Immature natural killer cell (primary cell): ENCODE measurements at regions not wholly inside any gene's neighbourhood (a gene's known extent, or its start where the extent isn't known, plus 50 kb on each side); places are given as distances from the start of the nearest gene placed in this dataset.
A peak's percentile ranks its signal among the peaks of the same experiment; 100 is the strongest.

Experiments used
- DNase-seq, 3 donors: peaks; one replicate each; pipeline ENCODE4 v3.0.0; 2022; ENCODE audit warnings: mixed read lengths in 1 of 3
- H3K27ac Mint-ChIP-seq, 6 donors: one replicate each; pipeline ENCODE4 v1.8.0; 2020; ENCODE audit warnings: mixed read lengths in 6 of 6, mild to moderate bottlenecking in 5 of 6, inconsistent platforms in 4 of 6, moderate library complexity in 3 of 6
- H3K27me3 Mint-ChIP-seq, 3 donors: one replicate each; pipeline ENCODE4 v1.8.0; 2020 to 2021; ENCODE audit warnings: low read depth in 3 of 3, mild to moderate bottlenecking in 3 of 3, mixed read lengths in 3 of 3, moderate library complexity in 3 of 3, inconsistent platforms in 1 of 3
- H3K36me3 Mint-ChIP-seq, 3 donors: one replicate each; pipeline ENCODE4 v1.8.0; 2020; ENCODE audit warnings: mixed read lengths in 3 of 3, inconsistent platforms in 2 of 3, mild to moderate bottlenecking in 2 of 3
- H3K4me1 Mint-ChIP-seq, 2 donors: one replicate each; pipeline ENCODE4 v1.8.0; 2020; ENCODE audit warnings: inconsistent platforms in 2 of 2, mild to moderate bottlenecking in 2 of 2, mixed read lengths in 2 of 2, moderate library complexity in 1 of 2
- H3K4me3 Mint-ChIP-seq, 5 donors: one replicate each; pipeline ENCODE4 v1.8.0; 2020; ENCODE audit warnings: mild to moderate bottlenecking in 5 of 5, mixed read lengths in 5 of 5, inconsistent platforms in 3 of 5, moderate library complexity in 3 of 5
- H3K9me3 Mint-ChIP-seq, 6 donors: one replicate each; pipeline ENCODE4 v1.8.0; 2020; ENCODE audit warnings: mild to moderate bottlenecking in 6 of 6, mixed read lengths in 6 of 6, inconsistent platforms in 4 of 6, moderate library complexity in 3 of 6

DNA sequence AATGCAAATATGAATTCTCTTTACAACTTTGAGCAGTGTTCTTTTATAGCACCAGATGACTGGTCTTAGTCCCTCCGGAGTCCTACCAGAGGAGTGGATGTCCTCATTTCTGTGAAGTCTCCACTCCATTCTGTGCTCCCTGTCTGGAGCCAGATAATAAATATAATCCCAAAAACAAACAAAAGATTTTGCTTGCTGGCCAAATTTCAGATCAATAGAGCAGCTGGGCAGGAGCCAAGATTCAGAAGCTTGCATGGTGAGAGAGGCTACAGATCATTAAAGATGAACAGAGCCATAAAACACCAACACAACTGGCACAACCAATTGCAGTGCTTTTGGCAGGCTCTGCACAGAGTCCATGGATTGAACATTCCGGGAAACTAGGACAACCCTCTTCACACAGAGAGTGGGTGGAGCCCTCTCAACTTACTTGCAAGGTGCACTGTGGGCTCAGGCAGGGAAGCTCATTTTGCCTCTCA is 231.5 kb upstream of the SNX7 start:
- Mint-ChIP-seq H3K27me3 (peaks cover 0 to 1% (median 0%) of the 10 kb centered on the region in 3 donors), H3K36me3 (peaks cover 0 to 3% (median 0%) of the 10 kb centered on the region in 3 donors), H3K4me1 (no peaks in the 10 kb centered on the region), H3K4me3 (no peak overlapping the region), H3K27ac (no peak overlapping the region), H3K9me3 (peaks cover 0 to 4% (median 0%) of the 10 kb centered on the region in 6 donors)
- no peak for DNase-seq

DNA sequence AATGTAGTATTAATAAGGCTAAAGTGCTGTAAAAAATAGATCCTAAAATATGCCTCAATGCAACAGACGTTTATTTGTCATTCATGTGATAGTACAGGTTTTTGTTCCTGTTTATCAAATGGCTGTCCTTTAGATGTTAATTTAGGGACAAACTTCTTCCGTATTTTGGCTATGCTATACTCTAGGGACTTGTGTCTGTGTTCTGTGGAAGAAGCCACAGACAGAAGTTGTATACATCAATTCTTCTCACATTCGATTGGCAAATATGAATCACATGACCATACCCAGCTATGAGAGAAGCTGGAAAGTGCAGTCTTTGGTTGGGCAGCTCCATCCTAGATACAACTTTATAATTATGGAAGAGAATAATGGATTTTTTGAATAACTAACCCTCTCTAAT is 232.7 kb upstream of the SNX7 start:
- H3K36me3 Mint-ChIP-seq, result peaks cover 0 to 8% (median 0%) of the 10 kb centered on the region in 3 donors

DNA sequence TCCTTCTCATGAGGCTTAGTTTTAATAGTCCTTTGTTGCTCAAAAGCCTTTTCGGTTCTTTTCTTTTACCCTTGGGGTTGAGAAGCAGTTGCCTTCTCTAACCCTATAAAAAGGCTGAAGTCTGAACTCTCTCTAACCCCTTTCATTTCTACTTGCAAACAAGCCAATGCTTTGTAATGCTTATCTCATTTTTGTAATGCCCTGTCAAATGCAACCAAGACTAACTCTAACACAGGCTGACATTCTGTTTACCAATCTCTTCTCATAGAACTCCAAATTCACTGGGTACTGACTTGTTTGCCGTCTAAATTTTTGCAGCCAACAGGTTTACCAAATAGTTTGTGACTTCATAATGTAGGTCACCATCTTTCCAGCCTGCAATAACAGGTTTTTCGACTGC is 233.9 kb upstream of the SNX7 start:
- DNase-seq, result no peak
- H3K9me3 Mint-ChIP-seq, result peaks cover 0 to 4% (median 0%) of the 10 kb centered on the region in 6 donors
- peaks cover 0 to 8% (median 0%) of the 10 kb centered on the region in 3 donors for H3K36me3 Mint-ChIP-seq
- peaks cover 0 to 1% (median 0%) of the 10 kb centered on the region in 3 donors for H3K27me3 Mint-ChIP-seq
- no peaks in the 10 kb centered on the region for H3K4me1 Mint-ChIP-seq
- no peak overlapping the region for H3K27ac Mint-ChIP-seq
- no peak overlapping the region for H3K4me3 Mint-ChIP-seq

More for the DNA sequence above, 232.7 kb upstream of the SNX7 start:
- Mint-ChIP-seq H3K4me3 (no peak overlapping the region), H3K4me1 (no peaks in the 10 kb centered on the region), H3K27me3 (peaks cover 0 to 1% (median 0%) of the 10 kb centered on the region in 3 donors), H3K9me3 (peaks cover 0 to 4% (median 0%) of the 10 kb centered on the region in 6 donors), H3K27ac (no peak overlapping the region)
- no peak for DNase-seq

DNA sequence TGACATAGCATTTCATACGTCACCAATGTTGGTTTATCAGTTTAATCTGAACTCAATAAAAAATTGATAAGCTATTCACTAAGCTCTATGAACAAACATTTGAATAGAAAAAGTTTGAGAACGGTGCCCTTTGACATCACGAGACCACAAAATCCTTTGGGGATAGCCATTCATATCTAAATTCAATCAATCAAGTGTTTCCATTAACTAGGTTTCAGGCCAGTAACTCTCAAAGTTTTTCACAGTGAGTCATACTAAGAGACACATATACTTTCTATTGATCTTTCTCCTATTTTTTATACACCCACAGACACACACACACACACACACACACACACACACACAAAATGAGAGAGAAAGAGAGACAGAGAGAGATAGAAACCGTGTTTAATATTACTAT is 235.4 kb upstream of the SNX7 start:
- H3K9me3 Mint-ChIP-seq, result peaks cover 0 to 4% (median 0%) of the 10 kb centered on the region in 6 donors
- DNase-seq, result no peak
- H3K27me3 Mint-ChIP-seq, result peaks cover 0 to 1% (median 0%) of the 10 kb centered on the region in 3 donors
- H3K27ac Mint-ChIP-seq, result no peak overlapping the region
- H3K36me3 Mint-ChIP-seq, result peaks cover 0 to 8% (median 0%) of the 10 kb centered on the region in 3 donors
- H3K4me1 Mint-ChIP-seq, result no peaks in the 10 kb centered on the region
- no peak overlapping the region for H3K4me3 Mint-ChIP-seq

DNA sequence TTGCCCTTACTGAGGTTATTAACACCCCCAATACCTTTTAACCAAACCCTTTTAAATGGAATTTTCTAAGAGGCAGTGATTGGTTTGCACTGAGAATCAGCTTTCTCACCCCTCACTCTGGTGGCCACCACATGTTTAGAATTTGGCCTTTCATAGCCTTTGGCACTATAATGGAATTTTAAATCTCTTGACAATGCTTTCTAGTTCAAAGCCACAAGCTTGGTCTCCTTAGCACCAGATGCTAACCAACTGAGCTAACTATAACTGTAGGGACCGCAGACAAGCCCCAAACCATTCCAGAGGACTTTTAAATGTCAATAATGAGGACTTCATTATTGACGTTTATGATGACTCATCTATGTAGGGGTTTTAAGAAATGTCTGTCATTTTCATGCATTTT is 238.7 kb upstream of the SNX7 start:
- Mint-ChIP-seq H3K9me3 (no peaks in the 10 kb centered on the region), H3K4me1 (no peaks in the 10 kb centered on the region), H3K27me3 (peaks cover 0 to 2% (median 1%) of the 10 kb centered on the region in 3 donors), H3K36me3 (peaks cover 0 to 8% (median 0%) of the 10 kb centered on the region in 3 donors), H3K27ac (no peak overlapping the region), H3K4me3 (no peak overlapping the region)
- DNase-seq, result no peak

DNA sequence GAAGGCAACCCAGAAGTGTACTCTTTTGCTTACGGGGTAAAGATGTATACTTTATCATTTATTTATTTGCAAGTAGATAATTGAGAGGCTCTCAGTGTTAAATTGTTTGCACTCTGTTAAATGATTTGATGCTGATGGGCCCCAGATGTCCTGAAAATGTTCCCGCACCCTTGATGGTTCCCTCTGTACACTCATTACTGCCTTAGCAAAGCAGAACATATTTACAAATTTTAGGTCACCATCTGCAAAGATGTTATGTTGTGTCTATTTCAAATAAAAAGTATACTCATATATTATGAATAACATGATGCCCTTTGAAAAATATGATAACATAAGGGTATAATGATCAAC is 240.5 kb upstream of the SNX7 start:
- no peak overlapping the region for H3K4me3 Mint-ChIP-seq
- peaks cover 0 to 4% (median 0%) of the 10 kb centered on the region in 3 donors for H3K36me3 Mint-ChIP-seq
- no peaks in the 10 kb centered on the region for H3K9me3 Mint-ChIP-seq
- no peak for DNase-seq
- no peak overlapping the region for H3K27ac Mint-ChIP-seq
- H3K27me3 Mint-ChIP-seq, result peaks cover 0 to 2% (median 0%) of the 10 kb centered on the region in 3 donors
- no peaks in the 10 kb centered on the region for H3K4me1 Mint-ChIP-seq

DNA sequence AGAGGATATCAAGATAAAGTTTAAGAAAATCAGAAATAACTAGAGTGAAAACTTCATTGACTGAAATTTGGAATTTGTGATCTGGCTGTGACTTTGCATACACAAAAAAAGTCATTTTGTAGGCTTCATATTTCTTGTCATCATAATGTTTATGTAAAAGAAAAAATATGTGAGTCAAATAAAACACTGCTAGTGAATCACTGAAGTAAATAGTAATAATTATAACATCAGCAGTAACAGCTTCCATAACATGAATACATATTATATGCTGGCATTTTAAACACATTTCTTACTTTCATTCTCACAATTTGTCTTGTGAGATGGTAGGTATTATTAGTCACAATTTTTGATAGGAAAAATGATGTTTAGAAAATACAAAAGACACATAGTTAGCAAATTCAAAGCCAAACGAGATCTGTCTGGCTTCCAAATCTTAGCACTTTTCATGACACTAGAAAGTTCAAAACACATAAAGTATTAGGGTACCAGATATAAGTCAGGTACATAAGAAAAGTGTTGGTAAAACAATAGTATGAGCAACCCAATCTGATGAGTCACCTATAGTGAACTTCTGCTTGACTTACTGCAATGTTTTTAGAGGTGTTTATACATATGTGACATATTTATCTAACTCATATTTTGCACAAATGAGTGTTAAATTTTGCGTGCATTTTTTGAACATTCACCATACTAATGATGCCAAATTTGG is 241.0 kb upstream of the SNX7 start:
- H3K27me3 Mint-ChIP-seq, result peaks cover 0 to 2% (median 0%) of the 10 kb centered on the region in 3 donors
- peaks cover 0 to 6% (median 0%) of the 10 kb centered on the region in 3 donors for H3K36me3 Mint-ChIP-seq
- H3K9me3 Mint-ChIP-seq, result no peaks in the 10 kb centered on the region
- no peaks in the 10 kb centered on the region for H3K4me1 Mint-ChIP-seq
- no peak overlapping the region for H3K4me3 Mint-ChIP-seq
- DNase-seq, result no peak
- H3K27ac Mint-ChIP-seq, result no peak overlapping the region

DNA sequence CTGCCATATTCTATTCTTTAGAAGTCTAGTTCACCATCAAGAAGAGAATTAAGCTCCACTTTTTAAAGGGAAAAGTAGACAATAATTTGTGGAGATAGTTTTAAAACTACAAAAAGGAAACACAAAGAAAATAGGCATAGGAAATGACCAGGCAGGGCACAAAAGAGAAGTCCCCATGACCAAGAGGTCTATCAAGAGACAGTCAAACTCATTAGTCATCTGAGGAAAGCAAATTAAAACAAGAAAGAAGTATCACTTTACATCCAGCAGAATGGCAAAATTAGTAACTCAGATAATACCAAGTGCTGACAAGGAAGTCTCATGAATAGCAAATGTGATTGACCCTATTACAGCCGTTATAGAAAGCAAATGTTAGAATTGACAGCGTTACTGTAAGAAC is 243.7 kb upstream of the SNX7 start:
- H3K27me3 Mint-ChIP-seq, result peaks cover 0 to 2% (median 0%) of the 10 kb centered on the region in 3 donors
- no peak for DNase-seq
- H3K4me3 Mint-ChIP-seq, result no peak overlapping the region
- H3K27ac Mint-ChIP-seq, result no peak overlapping the region
- peaks cover 0 to 6% of the 10 kb centered on the region in 2 donors for H3K4me1 Mint-ChIP-seq
- H3K36me3 Mint-ChIP-seq, result peaks cover 0 to 4% (median 0%) of the 10 kb centered on the region in 3 donors
- peaks cover 0 to 4% (median 0%) of the 10 kb centered on the region in 6 donors for H3K9me3 Mint-ChIP-seq

DNA sequence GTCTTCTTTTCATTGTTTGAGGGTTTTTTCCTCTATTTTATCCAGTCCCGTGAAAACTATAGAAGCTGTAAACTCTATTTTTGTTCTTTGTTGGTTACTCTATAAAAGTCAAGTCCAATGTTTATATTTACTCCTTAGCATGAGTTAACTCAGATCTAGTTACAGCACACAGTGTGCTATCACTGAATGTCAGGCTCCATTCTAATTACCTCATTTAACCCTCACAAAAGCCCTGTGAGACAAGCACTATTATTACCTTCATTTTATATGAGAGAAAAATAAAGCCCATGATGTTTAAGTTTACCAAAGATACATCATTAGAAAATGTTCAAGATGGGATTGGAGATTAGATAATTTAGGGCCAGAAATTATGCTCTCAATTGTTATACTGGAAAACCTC is 251.4 kb upstream of the SNX7 start:
- no peak overlapping the region for H3K4me3 Mint-ChIP-seq
- no peak overlapping the region for H3K27ac Mint-ChIP-seq
- H3K36me3 Mint-ChIP-seq, result no peaks in the 10 kb centered on the region
- H3K4me1 Mint-ChIP-seq, result peaks cover 10 to 20% of the 10 kb centered on the region in 2 donors
- no peaks in the 10 kb centered on the region for H3K27me3 Mint-ChIP-seq
- peaks cover 0 to 4% (median 1%) of the 10 kb centered on the region in 6 donors for H3K9me3 Mint-ChIP-seq
- DNase-seq, result no peak

DNA sequence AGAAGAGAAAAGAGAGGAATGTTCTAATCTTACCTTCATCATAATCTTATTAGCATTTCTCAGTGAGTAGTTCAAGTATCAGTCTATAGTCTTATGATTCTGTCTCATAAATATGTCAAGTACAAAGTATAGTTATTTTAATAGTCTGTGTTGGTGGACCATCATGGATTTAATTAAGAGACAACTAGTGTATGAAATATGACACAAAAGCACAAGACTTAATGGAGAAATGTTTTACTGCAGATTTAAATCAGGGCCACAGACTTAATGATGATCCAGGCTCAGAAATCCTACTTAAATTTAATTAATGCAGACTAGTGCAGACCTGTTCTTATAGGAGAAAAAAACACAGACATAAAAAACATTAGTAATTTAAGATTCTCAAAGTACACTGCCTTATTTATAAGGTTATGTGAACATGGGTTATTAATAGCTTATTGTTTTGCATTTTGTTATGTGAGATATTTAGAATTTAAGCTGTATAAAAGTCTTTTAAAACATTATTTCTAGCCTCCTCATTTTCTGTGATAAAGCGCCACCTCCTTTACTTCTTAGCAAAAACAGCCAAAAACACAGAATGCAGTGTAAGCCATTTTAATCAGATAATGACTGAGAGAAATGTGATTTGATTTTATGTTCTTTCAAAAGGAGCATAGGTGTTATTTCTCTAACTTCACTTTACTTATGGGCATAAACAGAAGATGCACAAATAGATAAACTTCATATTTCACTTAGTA is 255.0 kb upstream of the SNX7 start:
- H3K9me3 Mint-ChIP-seq, result no peaks in the 10 kb centered on the region

DNA sequence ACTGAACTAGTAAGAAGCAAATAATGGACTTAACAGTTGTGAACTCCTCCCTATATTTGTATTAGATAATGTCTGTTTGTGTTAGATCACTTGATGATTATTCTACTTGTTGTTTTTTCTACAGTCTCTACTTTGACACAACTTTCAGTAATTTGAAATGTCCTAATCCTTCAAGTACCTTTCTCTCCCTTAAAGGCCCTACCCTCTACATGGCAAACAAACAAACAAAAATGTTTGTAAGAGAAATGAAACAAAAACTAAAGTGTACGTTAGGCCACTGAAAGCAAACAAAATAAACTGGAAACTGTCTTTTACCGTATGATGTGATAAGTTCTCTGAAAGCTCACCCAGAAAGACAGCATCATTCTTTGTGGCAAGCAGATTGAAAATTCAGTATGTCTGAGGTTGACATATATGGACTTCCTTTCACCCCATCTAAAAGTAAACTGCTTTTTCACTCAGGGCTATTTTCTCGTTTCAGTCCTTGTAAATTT is 255.9 kb upstream of the SNX7 start:
- no peaks in the 10 kb centered on the region for H3K9me3 Mint-ChIP-seq
- no peaks in the 10 kb centered on the region for H3K36me3 Mint-ChIP-seq
- peak overlapping the region; percentile 76 to 87 (median 83) for H3K4me3 Mint-ChIP-seq
- DNase-seq, result peak in 2 of 3 donors; percentile 6 to 22
- H3K4me1 Mint-ChIP-seq, result peaks cover 34 to 52% of the 10 kb centered on the region in 2 donors
- H3K27ac Mint-ChIP-seq, result peak overlapping the region; percentile 87 to 97 (median 95)
- H3K27me3 Mint-ChIP-seq, result peaks cover 0 to 3% (median 0%) of the 10 kb centered on the region in 3 donors

More for the DNA sequence above, 255.0 kb upstream of the SNX7 start:
- Mint-ChIP-seq H3K4me1 (peaks cover 34 to 52% of the 10 kb centered on the region in 2 donors), H3K36me3 (no peaks in the 10 kb centered on the region), H3K27me3 (peaks cover 0 to 3% (median 0%) of the 10 kb centered on the region in 3 donors), H3K27ac (peak overlapping the region in 4 of 6 donors; percentile 39 to 97 (median 91)), H3K4me3 (peak overlapping the region in 1 of 5 donors; percentile 24)
- DNase-seq, result no peak

DNA sequence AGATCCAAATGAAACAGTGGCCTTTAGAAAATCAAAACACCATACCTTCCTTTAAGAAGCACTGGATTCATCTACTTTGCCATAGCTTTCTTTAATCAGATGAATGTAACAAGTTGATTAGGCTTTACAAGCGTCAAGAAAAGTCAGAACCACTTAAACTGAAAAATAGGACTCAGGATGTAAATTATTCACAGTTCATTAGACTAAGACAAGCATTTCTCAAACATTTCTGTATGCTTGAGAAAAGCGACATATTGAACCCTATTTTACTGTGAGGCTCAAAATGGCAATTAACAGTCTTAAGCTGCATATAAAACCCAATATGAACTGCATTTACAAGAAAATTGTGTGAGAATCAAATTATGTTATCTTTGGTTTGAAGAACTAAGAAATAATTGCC is 256.7 kb upstream of the SNX7 start:
- Mint-ChIP-seq H3K27me3 (peaks cover 0 to 3% (median 0%) of the 10 kb centered on the region in 3 donors), H3K4me1 (peaks cover 34 to 52% of the 10 kb centered on the region in 2 donors), H3K27ac (peak overlapping the region in 4 of 6 donors; percentile 34 to 87 (median 80)), H3K9me3 (no peaks in the 10 kb centered on the region), H3K36me3 (no peaks in the 10 kb centered on the region), H3K4me3 (peak overlapping the region in 2 of 5 donors; percentile 4 to 65)
- DNase-seq, result no peak

DNA sequence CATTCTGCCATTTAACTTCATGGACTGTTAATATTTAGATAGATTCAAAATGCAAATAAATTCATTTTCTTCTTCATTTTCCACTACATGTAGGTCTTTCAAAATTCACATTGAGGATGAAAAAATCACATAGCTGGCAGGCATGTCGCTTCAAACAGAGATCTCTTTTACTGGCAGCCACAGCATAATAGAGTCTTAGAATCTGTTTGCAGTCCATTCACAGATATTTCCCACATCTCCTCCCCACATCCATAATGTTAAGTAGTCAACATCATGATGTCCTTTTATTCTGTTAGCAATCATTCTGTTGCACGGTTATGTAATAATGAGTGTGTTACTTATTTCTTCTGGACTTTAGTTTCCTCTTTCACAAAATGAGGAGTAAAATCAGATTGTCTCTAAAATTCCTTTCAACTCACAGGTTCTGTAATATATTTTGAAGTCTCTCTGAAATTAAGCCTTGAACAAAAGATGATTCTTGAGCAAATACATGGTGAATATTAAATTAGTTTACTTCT is 257.5 kb upstream of the SNX7 start:
- H3K9me3 Mint-ChIP-seq, result no peaks in the 10 kb centered on the region
- no peaks in the 10 kb centered on the region for H3K36me3 Mint-ChIP-seq
- peak overlapping the region in 2 of 5 donors; percentile 48 to 60 for H3K4me3 Mint-ChIP-seq
- H3K27me3 Mint-ChIP-seq, result peaks cover 0 to 3% (median 0%) of the 10 kb centered on the region in 3 donors
- peaks cover 34 to 52% of the 10 kb centered on the region in 2 donors for H3K4me1 Mint-ChIP-seq
- H3K27ac Mint-ChIP-seq, result peak overlapping the region in 5 of 6 donors; percentile 41 to 87 (median 50)
- no peak for DNase-seq
